Erythroblast (primary cell): ENCODE measurements at regions not wholly inside any gene's neighbourhood (a gene's known extent, or its start where the extent isn't known, plus 50 kb on each side); places are given as distances from the start of the nearest gene placed in this dataset.

ENCODE experiments used
- DNase-seq, 2 experiments: peaks; one replicate each; lab custom pipeline; 2025; lab: John Stamatoyannopoulos, UW
- GATA1 ChIP-seq: IDR thresholded peaks from 2 replicates; pipeline ENCODE4 v1.6.1; 2011; ENCODE audit warnings: low read depth, mild to moderate bottlenecking, control low read depth, low read length, moderate library complexity
- POLR2A ChIP-seq: IDR thresholded peaks from 2 replicates; pipeline ENCODE4 v1.6.1; 2011; ENCODE audit warnings: mild to moderate bottlenecking, low read length

DNA sequence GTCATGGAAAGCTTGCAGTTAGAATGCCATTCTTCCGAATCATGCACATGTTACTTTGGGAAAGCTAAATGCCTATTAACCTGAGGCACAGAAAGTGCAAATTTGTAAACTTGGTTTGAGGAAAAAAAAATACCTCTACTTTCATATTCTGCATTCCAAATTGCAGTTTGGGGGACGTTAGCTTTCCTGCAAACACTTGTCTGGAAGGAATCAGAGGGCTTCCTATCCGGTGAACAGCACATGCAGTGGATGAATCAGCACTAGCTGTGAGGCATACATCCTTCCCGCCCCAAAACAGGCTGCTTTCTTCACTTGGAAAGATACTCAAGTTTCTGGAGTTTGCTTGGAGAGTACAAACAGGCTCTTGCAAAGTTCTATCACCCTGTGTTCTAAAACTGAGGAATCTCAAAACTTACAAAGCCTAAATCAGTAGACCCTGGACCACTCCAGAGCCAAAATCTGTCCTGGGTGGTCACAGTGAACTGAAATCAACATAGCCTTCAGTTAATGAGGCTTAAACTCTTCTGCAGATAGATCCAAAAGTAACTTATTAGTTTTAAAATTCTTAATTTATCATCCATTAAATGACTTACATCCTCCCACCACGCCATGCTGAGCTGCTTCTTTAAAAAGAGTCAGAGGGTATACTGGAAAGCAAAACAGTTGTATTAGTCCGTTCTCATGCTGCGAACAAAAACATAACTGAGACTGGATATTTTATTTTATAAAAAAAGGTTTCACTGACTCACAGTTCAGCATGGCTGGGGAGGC lies 802.3 kb upstream of the ARGLU1 start:
- no peak for TF ChIP-seq POLR2A
- TF ChIP-seq GATA1: no peak
- no peak for DNase-seq

DNA sequence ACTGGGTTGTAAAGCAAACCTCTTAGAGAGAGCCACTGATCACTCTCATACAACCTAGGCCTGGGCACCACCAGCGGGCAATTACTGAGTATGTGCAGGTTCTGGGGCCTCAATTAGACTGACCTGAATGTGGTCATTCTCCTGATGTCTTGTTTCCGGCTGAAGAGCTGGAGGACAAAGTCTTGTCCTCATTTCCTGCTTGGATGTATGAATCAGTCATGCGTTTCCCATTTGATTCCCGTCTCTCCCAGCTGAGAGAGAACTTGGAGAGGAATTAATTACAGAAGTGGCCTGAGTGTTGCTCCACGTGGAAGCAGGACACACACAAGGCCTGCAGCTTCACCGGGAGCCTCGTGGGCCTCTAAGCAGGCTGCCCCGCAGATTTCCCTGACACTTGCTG lies 799.3 kb upstream of the ARGLU1 start:
- TF ChIP-seq POLR2A (no peak), GATA1 (no peak)

GRCh38 chr13:107365466-107366215 lies 797.7 kb upstream of the ARGLU1 start:
- DNase-seq: no peak

More for the DNA sequence above, 799.3 kb upstream of the ARGLU1 start:
- DNase-seq: no peak

DNA sequence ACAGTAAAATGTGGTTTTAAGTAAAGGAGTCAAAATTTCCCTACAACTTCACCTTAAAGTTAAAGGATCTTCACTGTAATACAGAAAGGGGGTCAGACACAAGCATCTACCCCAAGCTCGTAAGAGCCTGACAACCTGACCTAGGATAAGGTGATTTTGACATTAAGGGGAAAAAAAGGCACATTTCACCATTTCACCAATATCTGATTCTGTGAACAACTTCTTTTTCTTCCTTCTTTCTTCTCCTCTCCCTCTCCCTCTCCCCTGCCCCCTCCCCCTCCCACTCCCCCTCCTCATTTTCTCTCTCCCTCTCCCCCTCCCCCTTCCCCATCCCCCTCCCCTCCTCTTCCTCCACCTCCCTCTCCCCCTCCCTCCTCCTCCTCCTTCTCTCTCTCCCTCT lies 796.7 kb upstream of the ARGLU1 start:
- DNase-seq: no peak
- TF ChIP-seq POLR2A: no peak
- no peak for TF ChIP-seq GATA1

More at GRCh38 chr13:107365466-107366215, 797.7 kb upstream of the ARGLU1 start:
- TF ChIP-seq POLR2A: no peak
- no peak for TF ChIP-seq GATA1

DNA sequence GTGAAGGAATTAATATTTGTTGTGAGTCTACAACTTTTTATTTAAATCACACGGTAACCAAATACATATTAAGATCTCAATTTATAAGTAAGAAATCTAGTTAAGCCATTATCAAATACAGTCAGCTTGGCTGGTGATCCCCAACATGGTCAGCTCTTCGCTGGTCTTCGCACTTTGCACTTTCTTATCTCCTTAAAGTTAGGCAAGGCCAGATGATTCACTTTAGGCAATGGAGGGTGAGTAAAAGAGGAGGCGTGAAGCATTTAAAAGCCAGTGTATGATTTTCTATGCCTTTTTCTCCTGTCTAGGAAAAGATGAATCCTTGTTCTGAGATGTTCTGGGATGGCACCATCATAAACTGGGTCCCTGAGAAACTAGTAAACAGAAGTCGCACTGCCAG lies 793.7 kb upstream of the ARGLU1 start:
- no peak for TF ChIP-seq POLR2A
- no peak for TF ChIP-seq GATA1
- DNase-seq: no peak

DNA sequence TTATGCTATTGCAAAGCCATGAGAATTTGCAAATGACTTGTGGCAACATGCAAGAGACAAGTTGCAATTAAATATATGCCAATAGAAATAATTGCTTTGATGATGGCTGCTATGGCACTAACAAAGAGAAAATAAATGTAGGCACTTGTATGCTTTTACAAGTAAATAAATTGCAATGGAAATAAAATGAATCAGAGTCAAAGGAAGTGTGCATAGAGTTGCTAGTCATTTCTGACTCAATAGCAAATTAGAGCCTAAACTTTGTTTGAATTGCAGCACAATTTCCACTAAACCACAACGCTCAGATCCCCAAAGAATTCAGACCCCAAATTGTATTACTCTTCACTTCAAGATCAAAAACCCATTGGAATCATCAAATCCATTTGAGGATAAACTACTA lies 792.1 kb upstream of the ARGLU1 start:
- TF ChIP-seq GATA1 (no peak), POLR2A (no peak)
- no peak for DNase-seq

- no peak for DNase-seq
- TF ChIP-seq GATA1 (no peak), POLR2A (no peak)
These were observed 790.9 kb upstream of the ARGLU1 start for GRCh38 chr13:107358866-107359265.

DNA sequence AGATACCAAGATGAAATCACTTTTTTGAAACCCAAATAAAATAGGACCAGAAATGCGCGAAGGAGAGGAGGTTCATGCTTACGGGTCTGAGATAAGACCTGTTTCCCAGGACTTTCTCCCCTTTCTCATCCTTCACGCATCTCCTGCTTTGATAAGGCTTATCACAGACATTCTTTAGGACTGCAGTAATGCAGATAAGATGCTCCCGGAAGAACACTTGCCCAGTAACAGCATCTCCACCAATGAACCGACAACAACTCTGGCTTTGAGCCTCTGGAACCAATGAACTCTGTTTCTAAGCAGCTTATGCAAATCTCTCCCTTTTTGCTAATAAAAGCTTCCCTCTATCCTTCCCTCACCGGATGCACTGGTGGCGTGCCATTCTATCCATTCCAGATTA lies 783.4 kb upstream of the ARGLU1 start:
- TF ChIP-seq GATA1 (no peak), POLR2A (no peak)
- no peak for DNase-seq

DNA sequence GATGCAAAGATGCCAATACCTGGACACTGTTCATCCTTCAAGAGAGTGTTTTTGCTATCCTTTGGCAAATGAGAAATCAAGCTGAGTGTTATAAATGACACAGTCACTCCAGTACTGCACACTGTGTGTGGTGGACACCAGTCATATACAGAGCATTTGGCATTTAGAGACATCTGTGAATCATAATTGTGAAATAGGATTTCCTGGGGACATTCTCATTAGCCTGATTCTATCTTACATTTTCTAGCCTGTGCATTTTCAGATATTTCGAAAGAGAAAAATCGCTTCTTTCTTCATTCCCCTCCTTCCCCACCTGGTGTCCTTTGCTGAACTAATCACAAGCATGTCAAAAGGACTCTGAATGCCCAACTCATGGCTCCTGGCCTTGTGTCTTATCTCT lies 781.0 kb upstream of the ARGLU1 start:
- no peak for DNase-seq
- no peak for TF ChIP-seq GATA1

- DNase-seq: no peak
- TF ChIP-seq POLR2A: no peak
- TF ChIP-seq GATA1: no peak
These were observed 780.5 kb upstream of the ARGLU1 start for GRCh38 chr13:107348471-107348870.

DNA sequence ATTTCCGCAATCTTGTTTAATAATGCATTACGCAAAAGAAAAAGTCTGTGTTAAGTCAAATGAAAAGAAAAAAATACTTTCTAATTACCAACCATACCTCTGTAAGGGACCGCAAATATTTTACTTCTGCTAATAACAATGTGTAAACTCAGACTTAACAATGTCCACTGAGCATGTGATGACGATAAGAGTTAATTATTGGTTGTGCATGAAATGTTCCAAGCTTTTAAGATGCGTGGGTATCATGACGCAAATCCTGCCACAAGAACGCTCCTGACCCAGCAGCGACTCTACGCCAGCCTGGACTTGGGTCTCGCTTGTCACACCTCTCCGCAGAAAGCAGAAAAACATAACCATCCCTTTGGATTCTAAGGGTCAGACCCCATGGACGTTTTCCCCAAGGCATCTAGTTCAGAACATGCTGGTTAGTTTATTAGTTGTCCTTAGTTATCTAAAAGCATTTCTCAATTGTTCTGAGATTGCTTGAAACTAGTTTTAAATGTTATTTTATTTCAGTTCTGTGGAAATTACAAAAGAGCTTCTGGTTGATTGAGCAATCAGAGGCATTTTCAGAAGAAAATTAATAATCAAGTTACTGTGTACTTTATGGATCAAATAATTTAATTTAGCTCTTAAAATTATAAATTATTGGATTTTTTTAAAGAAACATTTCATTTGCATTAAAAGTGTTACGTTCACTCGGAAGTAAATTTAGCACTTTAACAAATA lies 779.9 kb upstream of the ARGLU1 start:
- TF ChIP-seq GATA1 (no peak), POLR2A (no peak)
- no peak for DNase-seq

DNA sequence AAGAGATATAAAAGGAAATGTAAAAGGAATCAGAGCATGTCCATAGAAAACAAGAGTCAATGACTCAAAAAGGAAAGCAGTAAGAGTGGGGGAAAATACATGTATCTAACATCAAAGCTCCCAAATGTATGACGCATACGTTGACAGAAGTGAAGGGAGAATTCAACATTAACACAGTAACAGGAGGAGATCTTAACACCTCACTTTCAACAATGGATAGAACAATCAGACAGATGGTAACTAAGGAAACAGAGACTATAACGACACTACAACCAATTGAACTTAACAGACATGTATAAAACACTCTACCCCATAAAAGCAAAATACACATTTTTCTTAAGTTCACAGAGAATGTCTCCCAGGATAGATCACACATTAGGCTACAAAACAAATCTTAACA lies 774.8 kb upstream of the ARGLU1 start:
- no peak for DNase-seq
- TF ChIP-seq POLR2A (no peak), GATA1 (no peak)

DNA sequence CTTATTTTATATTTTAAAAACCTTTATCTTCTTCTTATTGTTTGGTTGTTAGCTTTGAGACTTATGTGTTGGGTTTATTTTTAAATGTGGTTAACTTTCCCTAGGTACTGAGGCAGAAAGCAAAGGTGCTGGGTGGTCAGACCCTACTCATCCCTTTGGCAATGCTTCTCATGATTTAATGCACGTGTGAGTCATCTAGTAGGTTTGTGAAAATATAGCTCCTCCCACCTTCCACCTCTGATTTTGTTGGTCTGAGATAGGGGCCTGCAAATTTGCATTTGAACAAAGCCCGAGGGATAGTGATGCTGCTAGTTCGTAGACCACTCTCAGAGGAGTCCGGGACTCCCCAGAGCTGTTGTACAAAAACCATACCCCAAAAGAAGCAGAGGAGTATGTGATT lies 771.3 kb upstream of the ARGLU1 start:
- no peak for TF ChIP-seq GATA1
- TF ChIP-seq POLR2A: no peak
- no peak for DNase-seq

- TF ChIP-seq POLR2A (no peak), GATA1 (no peak)
- no peak for DNase-seq
These were observed 764.3 kb upstream of the ARGLU1 start for GRCh38 chr13:107332188-107332587.
